Lower lobe of right lung (tissue), 2 donors: ENCODE measurements at regions not wholly inside any gene's neighbourhood (a gene's known extent, or its start where the extent isn't known, plus 50 kb on each side); places are given as distances from the start of the nearest gene placed in this dataset.

Experiments used
- ATAC-seq, 2 donors: fragments of 200-7000 bp; cut with Tn5 transposase; one replicate each; pipeline ENCODE4 v1.9.1; 2020 to 2022; ENCODE audit warnings: mild to moderate bottlenecking in 2 of 2, moderate library complexity in 2 of 2
- DNase-seq: peaks from one replicate; pipeline ENCODE4 v3.0.0-alpha.2; 2020
- H3K27ac ChIP-seq: fragments of 200-600 bp; one replicate; pipeline ENCODE4 v1.8.0; 2022
- H3K27me3 ChIP-seq: fragments of 200-600 bp; one replicate; pipeline ENCODE4 v1.8.0; 2022; ENCODE audit warnings: low read depth
- H3K36me3 ChIP-seq: fragments of 200-600 bp; one replicate; pipeline ENCODE4 v1.8.0; 2022; ENCODE audit warnings: mild to moderate bottlenecking
- H3K4me1 ChIP-seq: fragments of 200-600 bp; one replicate; pipeline ENCODE4 v1.8.0; 2022
- H3K4me3 ChIP-seq: fragments of 200-600 bp; one replicate; pipeline ENCODE4 v1.8.0; 2022; ENCODE audit warnings: mild to moderate bottlenecking
- H3K9me3 ChIP-seq: fragments of 200-600 bp; one replicate; pipeline ENCODE4 v1.8.0; 2022
- intact Hi-C: fragments of 100-400 bp; cut with DNase I; formaldehyde crosslinking; loops from one replicate; pipeline ENCODE4 v1.11.0; 2022
- TF ChIP-seq, protein P1 (sequence below): fragments of 200-600 bp; IDR thresholded peaks from one replicate; pipeline ENCODE4 v1.8.0; 2022; ENCODE audit warnings: antibody characterized with exemption, mild to moderate bottlenecking
- donor health status: DM: no; HTN: yes; CAD: no; lungs with severe emphysema.

DNA sequence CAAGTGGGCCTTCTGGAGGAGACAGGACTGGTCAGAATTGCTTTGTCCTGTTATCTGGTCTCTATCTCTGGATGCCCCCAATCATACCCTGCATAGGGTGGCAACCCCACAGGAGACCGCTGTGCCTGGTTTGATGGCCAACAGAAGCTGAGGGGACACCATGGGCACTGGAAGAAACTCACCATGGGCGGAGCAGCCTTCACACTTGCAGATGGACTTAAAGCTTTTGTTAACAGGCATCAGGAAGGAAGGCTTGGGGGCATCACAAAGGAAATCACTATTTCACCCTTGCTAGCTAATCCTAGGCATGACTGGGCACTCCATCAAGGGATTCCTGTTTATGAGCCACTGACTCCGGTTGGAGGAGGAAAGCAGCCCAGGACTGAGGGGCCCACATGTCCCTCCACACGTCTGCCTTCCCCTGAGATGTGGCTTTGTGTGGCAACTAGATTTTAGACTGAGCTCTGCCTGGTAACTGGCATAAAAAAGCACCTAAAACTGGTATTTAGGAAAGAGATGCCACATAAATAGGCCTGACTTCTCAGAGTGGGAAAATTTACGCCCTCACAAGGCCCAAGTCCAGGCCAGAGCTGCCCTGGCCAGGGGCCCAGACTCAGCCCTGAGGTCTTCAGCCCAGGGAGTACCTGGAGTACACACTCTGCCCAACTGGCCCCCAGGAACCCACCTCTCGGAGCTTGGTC, 57.0 kb upstream of the LYVE1 start:
- Histone ChIP-seq H3K27ac (peak overlapping the region; percentile 65), H3K9me3 (no peaks in the 10 kb centered on the region), H3K27me3 (no peaks in the 10 kb centered on the region), H3K4me1 (peaks cover 33% of the 10 kb centered on the region), H3K4me3 (no peak overlapping the region), H3K36me3 (no peaks in the 10 kb centered on the region)
- TF ChIP-seq, protein P1, sequence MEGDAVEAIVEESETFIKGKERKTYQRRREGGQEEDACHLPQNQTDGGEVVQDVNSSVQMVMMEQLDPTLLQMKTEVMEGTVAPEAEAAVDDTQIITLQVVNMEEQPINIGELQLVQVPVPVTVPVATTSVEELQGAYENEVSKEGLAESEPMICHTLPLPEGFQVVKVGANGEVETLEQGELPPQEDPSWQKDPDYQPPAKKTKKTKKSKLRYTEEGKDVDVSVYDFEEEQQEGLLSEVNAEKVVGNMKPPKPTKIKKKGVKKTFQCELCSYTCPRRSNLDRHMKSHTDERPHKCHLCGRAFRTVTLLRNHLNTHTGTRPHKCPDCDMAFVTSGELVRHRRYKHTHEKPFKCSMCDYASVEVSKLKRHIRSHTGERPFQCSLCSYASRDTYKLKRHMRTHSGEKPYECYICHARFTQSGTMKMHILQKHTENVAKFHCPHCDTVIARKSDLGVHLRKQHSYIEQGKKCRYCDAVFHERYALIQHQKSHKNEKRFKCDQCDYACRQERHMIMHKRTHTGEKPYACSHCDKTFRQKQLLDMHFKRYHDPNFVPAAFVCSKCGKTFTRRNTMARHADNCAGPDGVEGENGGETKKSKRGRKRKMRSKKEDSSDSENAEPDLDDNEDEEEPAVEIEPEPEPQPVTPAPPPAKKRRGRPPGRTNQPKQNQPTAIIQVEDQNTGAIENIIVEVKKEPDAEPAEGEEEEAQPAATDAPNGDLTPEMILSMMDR, result no peak
- DNase-seq (no peak), ATAC-seq (no peak)
- intact Hi-C loops, result no loop called here

DNA sequence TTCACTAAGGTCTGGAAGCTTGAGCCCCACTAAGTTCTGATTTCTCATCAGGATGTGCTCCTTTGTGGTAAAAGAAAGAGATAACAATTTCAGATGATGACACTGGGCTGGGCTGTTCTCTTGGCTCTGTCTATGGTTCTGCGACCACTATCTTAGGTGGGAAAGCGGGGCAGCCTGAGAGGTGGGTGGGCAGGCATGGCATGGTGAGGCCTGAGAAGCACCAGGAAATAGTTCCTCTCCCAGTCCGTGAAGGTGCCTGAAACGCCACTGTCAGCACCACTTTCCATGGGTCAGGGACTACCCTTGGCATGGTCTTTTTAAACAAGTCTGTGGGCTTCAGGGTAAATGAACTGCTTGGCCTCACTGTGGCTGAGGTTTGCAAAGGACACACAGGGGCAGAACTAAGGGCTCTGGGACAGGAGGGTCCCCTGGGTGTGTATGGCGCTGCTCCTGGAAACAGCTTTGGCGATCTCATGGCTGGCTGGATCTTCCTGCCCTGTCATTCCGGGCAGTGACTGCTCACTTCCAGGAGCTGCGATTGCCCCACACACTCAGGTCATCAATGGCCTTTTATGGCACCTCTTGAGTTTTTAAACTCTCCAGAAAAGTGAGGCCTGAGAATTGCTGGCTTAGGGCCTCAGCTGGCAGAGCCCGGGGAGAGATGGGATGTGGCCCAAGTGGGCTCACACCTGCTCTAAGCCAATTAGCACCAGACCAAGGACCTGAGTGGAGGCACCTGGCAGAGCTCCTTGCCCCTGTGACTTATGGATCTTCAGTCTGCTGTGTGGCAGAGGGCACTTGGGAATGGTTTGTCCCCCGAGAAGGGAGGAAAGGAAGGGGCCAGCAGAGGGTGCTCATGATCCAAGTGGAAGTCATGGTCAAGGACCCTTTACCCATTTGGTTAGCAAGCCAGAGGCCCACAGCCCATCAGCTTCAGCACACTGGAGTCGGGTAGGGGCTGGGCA, 55.6 kb upstream of the LYVE1 start:
- H3K9me3 ChIP-seq, result no peaks in the 10 kb centered on the region
- ATAC-seq, result peak; percentile 88 to 89

GRCh38 chr11:10622957-10623791, 54.7 kb upstream of the LYVE1 start:
- Histone ChIP-seq H3K4me1 (peaks cover 37% of the 10 kb centered on the region), H3K27ac (peak overlapping the region; percentile 65), H3K9me3 (no peaks in the 10 kb centered on the region), H3K27me3 (no peaks in the 10 kb centered on the region), H3K36me3 (no peaks in the 10 kb centered on the region), H3K4me3 (no peak overlapping the region)
- intact Hi-C loops, result no loop called here
- peak; percentile 47 to 64 for ATAC-seq
- no peak for DNase-seq
- TF ChIP-seq, protein P1, result no peak

More for the DNA sequence above, 55.6 kb upstream of the LYVE1 start:
- peaks cover 33% of the 10 kb centered on the region for H3K4me1 ChIP-seq
- no peaks in the 10 kb centered on the region for H3K27me3 ChIP-seq
- H3K27ac ChIP-seq, result peak overlapping the region; percentile 65
- intact Hi-C loops, result no loop called here
- peak; percentile 80 for DNase-seq
- H3K36me3 ChIP-seq, result no peaks in the 10 kb centered on the region
- TF ChIP-seq, protein P1, result peak; percentile 56
- no peak overlapping the region for H3K4me3 ChIP-seq

- DNase-seq (no peak), ATAC-seq (no peak)
- no peaks in the 10 kb centered on the region for H3K9me3 ChIP-seq
- H3K36me3 ChIP-seq, result no peaks in the 10 kb centered on the region
- TF ChIP-seq, protein P1, result no peak
- H3K27ac ChIP-seq, result no peak overlapping the region
- no peak overlapping the region for H3K4me3 ChIP-seq
- intact Hi-C loops, result no loop called here
- no peaks in the 10 kb centered on the region for H3K27me3 ChIP-seq
- peaks cover 47% of the 10 kb centered on the region for H3K4me1 ChIP-seq
Measured at GRCh38 chr11:10622108-10622507, 53.6 kb upstream of the LYVE1 start.

DNA sequence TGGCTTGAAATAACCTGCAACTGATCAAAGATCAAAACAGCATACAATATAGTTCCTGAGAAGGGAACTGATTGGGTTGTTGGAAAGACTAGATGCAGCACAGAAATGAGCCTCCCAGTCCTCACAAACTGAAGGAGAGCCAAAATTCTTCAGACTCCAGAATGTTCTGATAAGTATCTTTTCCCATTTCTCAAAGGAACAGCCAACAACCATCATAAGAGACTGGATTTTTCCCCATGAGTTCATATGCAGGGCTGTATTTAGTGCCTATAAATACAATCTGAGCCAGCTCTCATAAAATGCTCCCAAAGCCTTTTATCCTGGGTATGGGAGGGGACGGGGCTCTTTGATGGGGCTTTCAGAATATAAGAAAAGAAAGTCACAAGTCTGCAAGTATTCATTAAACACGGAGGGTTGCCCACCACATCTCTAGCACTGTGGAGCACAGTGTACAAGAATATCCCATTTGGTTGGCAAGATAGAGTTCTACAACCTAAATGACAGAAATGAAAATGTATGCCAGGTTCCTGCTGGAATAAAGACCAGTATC, 50.7 kb upstream of the LYVE1 start:
- TF ChIP-seq, protein P1, result no peak
- intact Hi-C loops, result no loop called here
- Histone ChIP-seq H3K27me3 (no peaks in the 10 kb centered on the region), H3K4me1 (peaks cover 29% of the 10 kb centered on the region), H3K27ac (peak overlapping the region; percentile 20), H3K36me3 (no peaks in the 10 kb centered on the region), H3K9me3 (no peaks in the 10 kb centered on the region), H3K4me3 (no peak overlapping the region)
- DNase-seq (no peak), ATAC-seq (no peak)
